Testis (tissue), 2 donors: ENCODE measurements at regions not wholly inside any gene's neighbourhood (a gene's known extent, or its start where the extent isn't known, plus 50 kb on each side); places are given as distances from the start of the nearest gene placed in this dataset.

Source experiments
- POLR2A ChIP-seq: fragments of 450-650 bp; IDR thresholded peaks from one replicate; pipeline ENCODE4 v1.6.1; 2017; ENCODE audit warnings: antibody characterized with exemption, mild to moderate bottlenecking, moderate library complexity
- TF ChIP-seq, protein P1 (sequence below), 3 experiments: fragments of 450-650 bp in 2 of 3; fragments of 200-600 bp in 1 of 3; sonication (generic) in 1 of 3; IDR thresholded peaks; one replicate each; pipeline ENCODE4 v1.5.1; 2016 to 2019; ENCODE audit warnings: antibody characterized with exemption in 3 of 3, mild to moderate bottlenecking in 2 of 3, moderate library complexity in 1 of 3

DNA sequence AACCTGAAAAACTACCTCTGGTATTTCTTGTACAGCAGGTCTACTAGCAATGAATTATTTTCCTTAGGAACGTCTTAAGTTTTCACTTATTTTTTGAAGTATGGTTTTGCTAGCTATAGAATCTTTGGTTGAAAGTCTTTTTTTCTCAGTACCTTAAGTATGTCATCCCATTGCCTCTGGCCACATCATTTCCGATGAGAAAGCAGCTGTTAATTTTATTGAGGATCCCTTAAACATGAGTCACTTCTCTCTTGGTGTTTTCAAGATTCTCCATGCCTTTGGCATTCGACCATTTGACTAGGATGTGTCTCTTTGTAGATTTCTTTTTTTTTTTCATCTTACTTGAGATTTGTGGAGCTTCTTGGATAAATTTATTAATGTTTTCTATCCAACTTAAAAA, 803.8 kb upstream of the AMOT start:
- TF ChIP-seq, protein P1, sequence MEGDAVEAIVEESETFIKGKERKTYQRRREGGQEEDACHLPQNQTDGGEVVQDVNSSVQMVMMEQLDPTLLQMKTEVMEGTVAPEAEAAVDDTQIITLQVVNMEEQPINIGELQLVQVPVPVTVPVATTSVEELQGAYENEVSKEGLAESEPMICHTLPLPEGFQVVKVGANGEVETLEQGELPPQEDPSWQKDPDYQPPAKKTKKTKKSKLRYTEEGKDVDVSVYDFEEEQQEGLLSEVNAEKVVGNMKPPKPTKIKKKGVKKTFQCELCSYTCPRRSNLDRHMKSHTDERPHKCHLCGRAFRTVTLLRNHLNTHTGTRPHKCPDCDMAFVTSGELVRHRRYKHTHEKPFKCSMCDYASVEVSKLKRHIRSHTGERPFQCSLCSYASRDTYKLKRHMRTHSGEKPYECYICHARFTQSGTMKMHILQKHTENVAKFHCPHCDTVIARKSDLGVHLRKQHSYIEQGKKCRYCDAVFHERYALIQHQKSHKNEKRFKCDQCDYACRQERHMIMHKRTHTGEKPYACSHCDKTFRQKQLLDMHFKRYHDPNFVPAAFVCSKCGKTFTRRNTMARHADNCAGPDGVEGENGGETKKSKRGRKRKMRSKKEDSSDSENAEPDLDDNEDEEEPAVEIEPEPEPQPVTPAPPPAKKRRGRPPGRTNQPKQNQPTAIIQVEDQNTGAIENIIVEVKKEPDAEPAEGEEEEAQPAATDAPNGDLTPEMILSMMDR (IDR thresholded peaks at IDR 0.05), result no peak
- TF ChIP-seq POLR2A, result no peak
